CD1c-positive myeloid dendritic cell (primary cell): ENCODE measurements at regions not wholly inside any gene's neighbourhood (a gene's known extent, or its start where the extent isn't known, plus 50 kb on each side); places are given as distances from the start of the nearest gene placed in this dataset.

Source experiments
- DNase-seq: peaks from one replicate; pipeline ENCODE4 v3.0.0-alpha.2; 2016; ENCODE audit errors: extremely low spot score

- no peak for DNase-seq
These were observed 149.6 kb upstream of the GULP1 start for GRCh38 chr2:188142088-188142487.

GRCh38 chr2:188142636-188143295 lies 148.9 kb upstream of the GULP1 start:
- DNase-seq = no peak

GRCh38 chr2:188145885-188146284 lies 145.8 kb upstream of the GULP1 start:
- DNase-seq = no peak

GRCh38 chr2:188146888-188147287 lies 144.8 kb upstream of the GULP1 start:
- DNase-seq = no peak

GRCh38 chr2:188151670-188152069 lies 140.0 kb upstream of the GULP1 start:
- DNase-seq = no peak

- no peak for DNase-seq
These were observed 133.2 kb upstream of the GULP1 start for GRCh38 chr2:188158337-188159100.

- no peak for DNase-seq
These were observed 132.2 kb upstream of the GULP1 start for GRCh38 chr2:188159484-188159883.

- DNase-seq = no peak
These were observed 121.3 kb upstream of the GULP1 start for GRCh38 chr2:188170356-188170755.

- DNase-seq = no peak
These were observed 115.1 kb upstream of the GULP1 start for GRCh38 chr2:188176620-188177019.

- DNase-seq = peak; percentile 20
These were observed 110.4 kb upstream of the GULP1 start for GRCh38 chr2:188181067-188181838.

GRCh38 chr2:188181884-188182283 lies 109.8 kb upstream of the GULP1 start:
- DNase-seq = no peak

GRCh38 chr2:188187726-188188125 lies 103.9 kb upstream of the GULP1 start:
- DNase-seq = no peak

GRCh38 chr2:188189356-188189755 lies 102.3 kb upstream of the GULP1 start:
- no peak for DNase-seq

- no peak for DNase-seq
These were observed 98.4 kb upstream of the GULP1 start for GRCh38 chr2:188193230-188193629.

GRCh38 chr2:188196343-188197008 lies 95.2 kb upstream of the GULP1 start:
- no peak for DNase-seq

GRCh38 chr2:188199716-188200128 lies 92.0 kb upstream of the GULP1 start:
- no peak for DNase-seq

GRCh38 chr2:188201639-188202038 lies 90.0 kb upstream of the GULP1 start:
- DNase-seq = no peak

GRCh38 chr2:188202777-188203176 lies 88.9 kb upstream of the GULP1 start:
- DNase-seq = no peak

GRCh38 chr2:188203776-188204175 lies 87.9 kb upstream of the GULP1 start:
- DNase-seq = no peak

- DNase-seq = no peak
These were observed 86.8 kb upstream of the GULP1 start for GRCh38 chr2:188204824-188205223.

GRCh38 chr2:188207554-188207953 lies 84.1 kb upstream of the GULP1 start:
- DNase-seq = no peak

- DNase-seq = no peak
These were observed 82.5 kb upstream of the GULP1 start for GRCh38 chr2:188209218-188209617.
